ENCODE measurements at regions not wholly inside any gene's neighbourhood (a gene's known extent, or its start where the extent isn't known, plus 50 kb on each side); places are given as distances from the start of the nearest gene placed in this dataset.
A peak's percentile ranks its signal among the peaks of the same experiment; 100 is the strongest.

DNA sequence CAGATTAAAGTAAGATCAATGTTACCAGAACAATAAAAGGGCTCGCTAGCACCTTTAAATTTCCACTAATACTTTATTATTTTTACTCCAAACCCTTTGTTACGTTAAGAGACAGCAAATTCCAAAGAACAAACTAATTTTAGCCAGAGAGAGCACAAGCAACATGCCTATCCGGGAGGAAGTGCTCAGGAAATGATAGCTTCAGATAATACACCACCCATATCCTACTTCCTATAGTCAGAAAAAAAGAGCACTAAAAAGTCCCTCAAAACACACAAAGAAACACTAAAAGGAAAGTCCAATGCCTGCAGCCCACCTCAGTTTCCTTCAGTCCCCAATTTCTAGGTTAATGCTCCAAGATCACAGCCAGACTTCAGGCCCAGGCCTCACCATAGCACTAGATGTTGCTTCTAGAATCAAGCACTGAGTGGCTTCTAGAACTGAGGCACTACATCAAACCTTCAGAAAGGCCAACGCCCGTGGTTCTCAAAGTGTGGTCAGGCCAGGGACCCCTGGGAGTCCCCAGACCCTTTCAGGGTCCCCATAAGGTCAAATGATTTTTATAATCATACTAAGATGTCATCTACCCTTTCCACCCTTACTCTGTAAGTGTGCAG lies 142.6 kb downstream of the PSMG1 start:
- Histone ChIP-seq H3K9me3 (ENCODE audit: control insufficient read depth in 4 of 4, insufficient read depth in 3 of 4, low read length in 3 of 4) (no peaks in the 10 kb centered on the region), H3K27ac (ENCODE audit: low read depth in 1 of 2, low read length in 1 of 2) (peak overlapping the region; percentile 54 to 72), H3K4me1 (ENCODE audit: control insufficient read depth in 5 of 5, insufficient read depth in 5 of 5, low read length in 5 of 5) (peaks cover 0 to 6% (median 5%) of the 10 kb centered on the region in 5 donors), H3K36me3 (ENCODE audit: control insufficient read depth in 4 of 4, insufficient read depth in 4 of 4, low read length in 4 of 4) (no peaks in the 10 kb centered on the region), H3K27me3 (ENCODE audit: control insufficient read depth in 3 of 3, insufficient read depth in 3 of 3, low read length in 2 of 3) (no peaks in the 10 kb centered on the region), H3K9ac (ENCODE audit: insufficient read depth in 1 of 2, low read length in 2 of 2) (no peak overlapping the region), H3K4me3 (no peak overlapping the region)
- 40 to 48% methylated on average over 5 of the region's 5 CpGs for WGBS, 2 donors
- ATAC-seq (ENCODE audit: insufficient read depth, low FRiP score) (no peak), DNase-seq (no peak)
- TF ChIP-seq, protein P1, sequence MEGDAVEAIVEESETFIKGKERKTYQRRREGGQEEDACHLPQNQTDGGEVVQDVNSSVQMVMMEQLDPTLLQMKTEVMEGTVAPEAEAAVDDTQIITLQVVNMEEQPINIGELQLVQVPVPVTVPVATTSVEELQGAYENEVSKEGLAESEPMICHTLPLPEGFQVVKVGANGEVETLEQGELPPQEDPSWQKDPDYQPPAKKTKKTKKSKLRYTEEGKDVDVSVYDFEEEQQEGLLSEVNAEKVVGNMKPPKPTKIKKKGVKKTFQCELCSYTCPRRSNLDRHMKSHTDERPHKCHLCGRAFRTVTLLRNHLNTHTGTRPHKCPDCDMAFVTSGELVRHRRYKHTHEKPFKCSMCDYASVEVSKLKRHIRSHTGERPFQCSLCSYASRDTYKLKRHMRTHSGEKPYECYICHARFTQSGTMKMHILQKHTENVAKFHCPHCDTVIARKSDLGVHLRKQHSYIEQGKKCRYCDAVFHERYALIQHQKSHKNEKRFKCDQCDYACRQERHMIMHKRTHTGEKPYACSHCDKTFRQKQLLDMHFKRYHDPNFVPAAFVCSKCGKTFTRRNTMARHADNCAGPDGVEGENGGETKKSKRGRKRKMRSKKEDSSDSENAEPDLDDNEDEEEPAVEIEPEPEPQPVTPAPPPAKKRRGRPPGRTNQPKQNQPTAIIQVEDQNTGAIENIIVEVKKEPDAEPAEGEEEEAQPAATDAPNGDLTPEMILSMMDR (IDR thresholded peaks at IDR 0.05; ENCODE audit: control extremely low read depth, extremely low read depth) = no peak

DNA sequence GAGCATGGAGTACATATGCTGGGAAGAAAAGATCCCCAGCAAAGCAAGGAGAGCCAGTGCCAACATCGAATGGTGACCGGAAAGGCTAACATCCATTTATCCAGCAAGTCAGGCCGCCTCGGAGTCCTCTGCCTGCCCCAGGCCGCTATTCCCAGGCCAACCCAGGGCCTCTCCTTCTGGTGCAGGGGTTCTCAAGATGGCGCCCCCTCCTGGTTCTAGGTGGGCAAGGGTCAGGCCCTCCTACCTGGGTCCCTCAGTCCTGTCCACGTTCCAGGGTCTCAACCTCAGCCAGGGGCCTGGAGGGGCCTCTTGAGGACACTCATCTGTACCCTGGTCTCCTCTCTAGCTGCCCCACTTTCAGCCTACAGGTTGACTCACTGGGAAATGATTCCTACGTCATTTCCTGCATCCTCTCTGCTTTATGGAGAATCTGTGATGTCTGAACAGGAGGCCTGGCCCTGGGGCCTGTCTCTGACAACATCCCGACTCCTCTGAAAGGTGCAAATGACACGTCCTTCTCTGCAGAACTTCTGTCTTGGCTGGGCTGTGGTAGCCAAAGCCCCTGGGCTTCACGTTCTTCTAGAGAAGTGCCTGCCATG lies 145.3 kb downstream of the PSMG1 start:
- no peak for DNase-seq
- TF ChIP-seq, protein P1 (IDR thresholded peaks at IDR 0.05; ENCODE audit: control extremely low read depth, extremely low read depth) = no peak
- WGBS, 2 donors = 86 to 90% methylated on average over 10 to 11 of the region's 11 CpGs
- no peak overlapping the region for H3K9ac ChIP-seq (ENCODE audit: insufficient read depth in 1 of 2, low read length in 2 of 2)
- no peak overlapping the region for H3K4me3 ChIP-seq
- no peaks in the 10 kb centered on the region for H3K36me3 ChIP-seq (ENCODE audit: control insufficient read depth in 4 of 4, insufficient read depth in 4 of 4, low read length in 4 of 4)
- H3K4me1 ChIP-seq (ENCODE audit: control insufficient read depth in 5 of 5, insufficient read depth in 5 of 5, low read length in 5 of 5) = peaks cover 0 to 25% (median 8%) of the 10 kb centered on the region in 5 donors
- no peaks in the 10 kb centered on the region for H3K27me3 ChIP-seq (ENCODE audit: control insufficient read depth in 3 of 3, insufficient read depth in 3 of 3, low read length in 2 of 3)
- H3K27ac ChIP-seq (ENCODE audit: low read depth in 1 of 2, low read length in 1 of 2) = no peak overlapping the region
- ATAC-seq (ENCODE audit: insufficient read depth, low FRiP score) = no peak
- H3K9me3 ChIP-seq (ENCODE audit: control insufficient read depth in 4 of 4, insufficient read depth in 3 of 4, low read length in 3 of 4) = no peaks in the 10 kb centered on the region

DNA sequence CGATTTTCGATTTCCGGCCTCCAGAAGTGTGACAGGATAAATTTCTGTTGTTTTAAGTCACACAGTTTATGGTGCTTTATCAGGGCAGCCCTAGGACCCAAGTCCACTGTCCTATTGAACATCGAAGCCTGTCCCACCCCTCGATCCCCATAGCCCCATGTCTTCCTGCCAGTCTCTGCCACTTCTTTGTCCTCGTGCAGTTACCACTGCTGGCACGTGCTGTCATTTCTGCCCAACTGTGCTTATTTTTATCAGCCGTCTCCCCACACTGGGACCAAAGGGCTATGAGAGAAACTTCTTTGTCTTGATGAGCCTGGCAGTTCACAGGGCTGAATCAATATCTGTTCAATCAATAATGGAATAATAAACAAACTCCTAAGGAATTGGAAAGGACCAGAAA lies 146.7 kb downstream of the PSMG1 start:
- WGBS, 2 donors = 73 to 77% methylated on average over 8 of the region's 8 CpGs
- peaks cover 0 to 25% (median 8%) of the 10 kb centered on the region in 5 donors for H3K4me1 ChIP-seq (ENCODE audit: control insufficient read depth in 5 of 5, insufficient read depth in 5 of 5, low read length in 5 of 5)
- ATAC-seq (ENCODE audit: insufficient read depth, low FRiP score) (no peak), DNase-seq (peak in 1 of 3 donors; percentile 24)
- H3K9ac ChIP-seq (ENCODE audit: insufficient read depth in 1 of 2, low read length in 2 of 2) = no peak overlapping the region
- H3K9me3 ChIP-seq (ENCODE audit: control insufficient read depth in 4 of 4, insufficient read depth in 3 of 4, low read length in 3 of 4) = no peaks in the 10 kb centered on the region
- TF ChIP-seq, protein P1 (IDR thresholded peaks at IDR 0.05; ENCODE audit: control extremely low read depth, extremely low read depth) = no peak
- no peak overlapping the region for H3K27ac ChIP-seq (ENCODE audit: low read depth in 1 of 2, low read length in 1 of 2)
- H3K27me3 ChIP-seq (ENCODE audit: control insufficient read depth in 3 of 3, insufficient read depth in 3 of 3, low read length in 2 of 3) = no peaks in the 10 kb centered on the region
- no peak overlapping the region for H3K4me3 ChIP-seq
- H3K36me3 ChIP-seq (ENCODE audit: control insufficient read depth in 4 of 4, insufficient read depth in 4 of 4, low read length in 4 of 4) = no peaks in the 10 kb centered on the region

Data from lung (tissue), 11 donors.